GM23338 (cell line): ENCODE measurements at regions not wholly inside any gene's neighbourhood (a gene's known extent, or its start where the extent isn't known, plus 50 kb on each side); places are given as distances from the start of the nearest gene placed in this dataset.
A peak's percentile ranks its signal among the peaks of the same experiment; 100 is the strongest.

Experiments used
- ATAC-seq: fragments of 200-7000 bp; cut with Tn5 transposase; 3 replicates; pipeline ENCODE4 v1.9.1; 2020
- DNase-seq: peaks from one replicate; pipeline ENCODE4 v3.0.0-alpha.2; 2015; ENCODE audit warnings: low spot score
- H2AFZ ChIP-seq: fragments of 200-600 bp; sonication (generic); 2 replicates; pipeline ENCODE4 v1.8.0; 2016; ENCODE audit warnings: antibody characterized with exemption, mild to moderate bottlenecking, moderate library complexity
- H3F3A ChIP-seq: fragments of 200-600 bp; sonication (generic); replicated peaks from 2 replicates; pipeline ENCODE4 v1.8.0; 2017; ENCODE audit warnings: antibody characterized with exemption, mixed run types, low read depth
- H3K27ac ChIP-seq: fragments of 200-600 bp; sonication (generic); 2 replicates; pipeline ENCODE4 v1.6.1; 2016; ENCODE audit warnings: low read depth
- H3K27me3 ChIP-seq: fragments of 200-600 bp; sonication (generic); 2 replicates; pipeline ENCODE4 v1.8.0; 2016; ENCODE audit warnings: mild to moderate bottlenecking, mixed run types, moderate library complexity; ENCODE audit not compliant: insufficient read depth
- H3K36me3 ChIP-seq: fragments of 200-600 bp; sonication (generic); 2 replicates; pipeline ENCODE4 v1.8.0; 2016; ENCODE audit warnings: mild to moderate bottlenecking; ENCODE audit not compliant: insufficient read depth
- H3K4me1 ChIP-seq: fragments of 200-600 bp; sonication (generic); 2 replicates; pipeline ENCODE4 v1.8.0; 2016; ENCODE audit warnings: mild to moderate bottlenecking, moderate library complexity; ENCODE audit not compliant: insufficient read depth
- H3K4me2 ChIP-seq: fragments of 200-600 bp; sonication (generic); 2 replicates; pipeline ENCODE4 v1.7.1; 2017; ENCODE audit warnings: mixed run types
- H3K4me3 ChIP-seq: fragments of 200-600 bp; sonication (generic); 2 replicates; pipeline ENCODE4 v1.6.1; 2016; ENCODE audit warnings: mixed run types
- H3K79me2 ChIP-seq: fragments of 200-600 bp; sonication (generic); replicated peaks from 2 replicates; pipeline ENCODE4 v1.8.0; 2017; ENCODE audit warnings: mild to moderate bottlenecking; ENCODE audit not compliant: insufficient read depth
- H3K9me2 ChIP-seq: fragments of 200-600 bp; sonication (generic); 2 replicates; pipeline ENCODE4 v1.8.0; 2017; ENCODE audit not compliant: insufficient read depth
- H4K20me1 ChIP-seq: fragments of 200-600 bp; sonication (generic); replicated peaks from 2 replicates; pipeline ENCODE4 v1.8.0; 2017; ENCODE audit warnings: mild to moderate bottlenecking; ENCODE audit not compliant: insufficient read depth
- H3K27ac Mint-ChIP-seq: 2 replicates; pipeline ENCODE4 v1.8.0; 2020; ENCODE audit warnings: inconsistent platforms, mild to moderate bottlenecking, moderate library complexity, mixed read lengths
- H3K27me3 Mint-ChIP-seq: 3 replicates; pipeline ENCODE4 v1.8.0; 2022; ENCODE audit warnings: low read depth, mild to moderate bottlenecking, moderate library complexity, mixed read lengths, inconsistent platforms; ENCODE audit not compliant: insufficient read depth, poor library complexity
- H3K36me3 Mint-ChIP-seq: 3 replicates; pipeline ENCODE4 v1.8.0; 2021; ENCODE audit warnings: low read depth, mild to moderate bottlenecking, inconsistent platforms, moderate library complexity, mixed read lengths
- H3K4me1 Mint-ChIP-seq: 3 replicates; pipeline ENCODE4 v1.8.0; 2020; ENCODE audit warnings: mild to moderate bottlenecking, inconsistent platforms, mixed read lengths
- H3K4me3 Mint-ChIP-seq: 3 replicates; pipeline ENCODE4 v1.8.0; 2021; ENCODE audit warnings: moderate library complexity, mild to moderate bottlenecking, inconsistent platforms, mixed read lengths
- H3K9me3 Mint-ChIP-seq: 3 replicates; pipeline ENCODE4 v1.8.0; 2020; ENCODE audit warnings: moderate library complexity, mild to moderate bottlenecking, inconsistent platforms, mixed read lengths
- CREB1 ChIP-seq: fragments of 250-450 bp; sonication (Bioruptor Pico); IDR thresholded peaks from 2 replicates; pipeline ENCODE4 v1.5.0; 2020; ENCODE audit warnings: low read depth, mild to moderate bottlenecking, moderate library complexity
- CTCF ChIP-seq, 2 experiments: fragments of 200-600 bp in 1 of 2; sonication (generic) in 1 of 2; conservative IDR thresholded peaks; 2 replicates each; pipeline versions ENCODE4 v1.5.1 to v1.6.1; 2016 to 2017; ENCODE audit warnings: antibody characterized with exemption in 2 of 2, low read depth in 2 of 2, mild to moderate bottlenecking in 2 of 2, moderate library complexity in 1 of 2
- ETS1 ChIP-seq: IDR thresholded peaks from 2 replicates; pipeline ENCODE4 v1.6.1; 2016; ENCODE audit warnings: antibody characterized with exemption
- EZH2 ChIP-seq: fragments of 200-600 bp; sonication (generic); IDR thresholded peaks from one replicate; pipeline ENCODE4 v1.8.0; 2017; ENCODE audit warnings: antibody characterized with exemption, mild to moderate bottlenecking, low read depth; ENCODE audit not compliant: unreplicated experiment
- JUNB ChIP-seq: IDR thresholded peaks from one replicate; pipeline ENCODE4 v1.6.1; 2016; ENCODE audit warnings: antibody characterized with exemption; ENCODE audit not compliant: unreplicated experiment
- NANOG ChIP-seq: IDR thresholded peaks from 2 replicates; pipeline ENCODE4 v1.6.1; 2016; ENCODE audit warnings: antibody characterized with exemption, borderline replicate concordance
- POLR2AphosphoS5 ChIP-seq: IDR thresholded peaks from 2 replicates; pipeline ENCODE4 v1.6.1; 2016; ENCODE audit warnings: antibody characterized with exemption, low read depth
- REST ChIP-seq: IDR thresholded peaks from one replicate; pipeline ENCODE4 v1.6.1; 2018; ENCODE audit warnings: antibody characterized with exemption; ENCODE audit not compliant: unreplicated experiment
- STAT1 ChIP-seq: IDR thresholded peaks from one replicate; pipeline ENCODE4 v1.6.1; 2016; ENCODE audit warnings: antibody characterized with exemption; ENCODE audit not compliant: unreplicated experiment
- ZNF114 ChIP-seq: fragments of 250-450 bp; sonication (Bioruptor Pico); IDR thresholded peaks from 2 replicates; pipeline ENCODE4 v1.5.0; 2020; ENCODE audit warnings: mild to moderate bottlenecking, moderate library complexity
- ZNF331 ChIP-seq: fragments of 250-450 bp; sonication (Bioruptor Pico); IDR thresholded peaks from 2 replicates; pipeline ENCODE4 v1.5.0; 2020; ENCODE audit warnings: low read depth, mild to moderate bottlenecking, moderate library complexity

GRCh38 chr3:166029507-166029906, 192.3 kb upstream of the BCHE start (continued):
- TF ChIP-seq REST (no peak), STAT1 (no peak), NANOG (no peak)

GRCh38 chr3:166013073-166013679, 176.0 kb upstream of the BCHE start:
- no peaks in the 10 kb centered on the region for H3K4me1 Mint-ChIP-seq

GRCh38 chr3:166011771-166012170, 174.5 kb upstream of the BCHE start:
- Histone ChIP-seq H3K36me3 (no peaks in the 10 kb centered on the region), H3K4me3 (no peak overlapping the region), H3K27ac (no peak overlapping the region), H2AFZ (no peak overlapping the region), H3K27me3 (no peaks in the 10 kb centered on the region), H3K4me2 (no peak overlapping the region), H3K9me2 (no peaks in the 10 kb centered on the region), H4K20me1 (no peaks in the 10 kb centered on the region), H3K79me2 (no peaks in the 10 kb centered on the region), H3K4me1 (no peaks in the 10 kb centered on the region), H3F3A (no peaks in the 10 kb centered on the region)
- no peak overlapping the region for H3K4me3 Mint-ChIP-seq
- H3K36me3 Mint-ChIP-seq, result peaks cover 3% of the 10 kb centered on the region; the same call in 1 of the 3 replicates
- no peak for ATAC-seq
- no peaks in the 10 kb centered on the region for H3K27me3 Mint-ChIP-seq
- H3K4me1 Mint-ChIP-seq, result no peaks in the 10 kb centered on the region
- peaks cover 8% of the 10 kb centered on the region for H3K9me3 Mint-ChIP-seq
- no peak overlapping the region for H3K27ac Mint-ChIP-seq
- DNase-seq, result no peak
- TF ChIP-seq ZNF331 (CRISPR knock-in tag) (no peak), ETS1 (no peak), ZNF114 (CRISPR knock-in tag) (no peak), CTCF (conservative IDR thresholded peaks at IDR 0.05; ENCODE audit: low read depth in 2 of 2) (no peak), EZH2 (no peak), STAT1 (no peak), POLR2AphosphoS5 (no peak), CREB1 (CRISPR knock-in tag) (no peak)

More at GRCh38 chr3:166013073-166013679, 176.0 kb upstream of the BCHE start:
- ATAC-seq (no peak), DNase-seq (peak; percentile 65)
- TF ChIP-seq JUNB (no peak), CTCF (conservative IDR thresholded peaks at IDR 0.05; ENCODE audit: low read depth in 2 of 2) (peak; percentile 60 to 81)
- Mint-ChIP-seq H3K27ac (no peak overlapping the region), H3K9me3 (no peaks in the 10 kb centered on the region; the same call in 1 of the 3 replicates), H3K4me3 (no peak overlapping the region), H3K36me3 (no peaks in the 10 kb centered on the region), H3K27me3 (no peaks in the 10 kb centered on the region)
- no peaks in the 10 kb centered on the region for H3K79me2 ChIP-seq
- no peak overlapping the region for H3K4me3 ChIP-seq
- no peaks in the 10 kb centered on the region for H4K20me1 ChIP-seq
- no peak overlapping the region for H2AFZ ChIP-seq
- no peaks in the 10 kb centered on the region for H3F3A ChIP-seq
- no peaks in the 10 kb centered on the region for H3K36me3 ChIP-seq
- H3K9me2 ChIP-seq, result no peaks in the 10 kb centered on the region; the same call in 1 of the 2 replicates
- H3K4me2 ChIP-seq, result no peak overlapping the region
- no peaks in the 10 kb centered on the region for H3K27me3 ChIP-seq
- H3K4me1 ChIP-seq, result no peaks in the 10 kb centered on the region
- no peak overlapping the region for H3K27ac ChIP-seq
